Suprapubic skin (tissue), 4 donors: ENCODE measurements at regions not wholly inside any gene's neighbourhood (a gene's known extent, or its start where the extent isn't known, plus 50 kb on each side); places are given as distances from the start of the nearest gene placed in this dataset.

Source experiments
- CTCF ChIP-seq, 2 donors: fragments of 200-600 bp in 1 of 2; fragments of 450-650 bp in 1 of 2; sonication (generic) in 1 of 2; IDR thresholded peaks; one replicate each; pipeline ENCODE4 v1.5.1; 2016 to 2019; ENCODE audit warnings: antibody characterized with exemption in 2 of 2, mild to moderate bottlenecking in 1 of 2, moderate library complexity in 1 of 2
- EP300 ChIP-seq: sonication (generic); formaldehyde crosslinking; IDR thresholded peaks from one replicate; pipeline ENCODE4 v1.6.1; 2017; ENCODE audit warnings: antibody characterized with exemption
- POLR2A ChIP-seq, 2 donors: fragments of 450-650 bp; IDR thresholded peaks; one replicate each; pipeline ENCODE4 v1.6.1; 2017; ENCODE audit warnings: antibody characterized with exemption in 2 of 2, mild to moderate bottlenecking in 2 of 2, moderate library complexity in 2 of 2
- POLR2AphosphoS5 ChIP-seq, 3 donors: sonication (generic); formaldehyde crosslinking; IDR thresholded peaks; one replicate each; pipeline ENCODE4 v1.6.1; 2017; ENCODE audit warnings: antibody characterized with exemption in 3 of 3

DNA sequence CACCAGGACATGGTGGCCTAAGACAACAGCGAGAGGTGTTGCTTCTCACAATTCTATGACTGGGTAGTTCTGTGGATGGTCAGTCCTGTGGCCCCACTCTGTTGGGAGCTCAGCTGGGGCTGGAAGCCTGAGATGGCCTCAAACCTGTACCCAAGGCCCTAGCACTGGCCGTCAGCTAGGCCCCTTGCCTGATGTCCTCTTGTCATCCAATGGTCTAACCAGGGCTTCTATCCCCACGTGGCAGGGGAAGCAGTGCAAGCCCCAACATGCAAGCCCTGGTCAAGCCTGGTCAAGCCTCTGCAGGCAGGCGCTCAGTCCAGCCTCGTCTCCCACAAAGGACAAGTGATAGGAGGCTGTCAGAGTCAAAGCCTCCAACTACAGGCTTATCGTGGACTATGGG is 196.5 kb upstream of the CST7 start:
- no peak for TF ChIP-seq EP300
- no peak for TF ChIP-seq POLR2A (IDR thresholded peaks at IDR 0.05)
- TF ChIP-seq CTCF (IDR thresholded peaks at IDR 0.05) = no peak
- TF ChIP-seq POLR2AphosphoS5 (IDR thresholded peaks at IDR 0.05) = no peak
